ENCODE measurements at regions not wholly inside any gene's neighbourhood (a gene's known extent, or its start where the extent isn't known, plus 50 kb on each side); places are given as distances from the start of the nearest gene placed in this dataset.

DNA sequence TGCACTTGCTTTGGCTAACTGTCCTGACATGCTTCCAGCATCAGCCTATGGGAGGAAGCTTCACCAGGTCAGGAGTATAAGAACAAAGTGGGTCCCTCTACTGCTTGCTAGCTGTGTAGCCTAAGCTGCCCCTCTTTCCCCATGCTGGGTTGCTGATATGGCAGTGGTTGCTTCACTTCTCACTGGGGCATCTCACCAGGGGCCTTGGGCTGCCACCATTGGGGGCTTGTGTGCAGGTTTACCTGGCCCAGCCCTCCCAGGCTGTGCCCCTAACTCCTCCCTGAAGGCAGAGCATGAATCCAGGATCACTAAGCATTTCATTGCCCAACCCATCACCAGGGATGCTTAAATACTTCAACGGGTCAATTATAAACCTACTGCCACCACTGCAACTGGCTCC, 817.1 kb upstream of the TMEFF2 start:
- WGBS, 5 donors: 86 to 100% (median 93%) methylated on average over 1 of the region's 1 CpG
- no peak for DNase-seq
- Histone ChIP-seq H3K36me3 (no peaks in the 10 kb centered on the region), H3K9me3 (no peaks in the 10 kb centered on the region), H3K27ac (no peak overlapping the region), H3K4me3 (no peak overlapping the region), H3K27me3 (no peaks in the 10 kb centered on the region), H3K4me1 (no peaks in the 10 kb centered on the region)
- intact Hi-C loops (cut with DNase I; ENCODE audit: low total_unique reads): no loop called here
- no peak for TF ChIP-seq EP300 (IDR thresholded peaks at IDR 0.05)
- no peak for TF ChIP-seq POLR2A (IDR thresholded peaks at IDR 0.05)
- TF ChIP-seq POLR2AphosphoS5 (IDR thresholded peaks at IDR 0.05): no peak
- TF ChIP-seq, protein P1, sequence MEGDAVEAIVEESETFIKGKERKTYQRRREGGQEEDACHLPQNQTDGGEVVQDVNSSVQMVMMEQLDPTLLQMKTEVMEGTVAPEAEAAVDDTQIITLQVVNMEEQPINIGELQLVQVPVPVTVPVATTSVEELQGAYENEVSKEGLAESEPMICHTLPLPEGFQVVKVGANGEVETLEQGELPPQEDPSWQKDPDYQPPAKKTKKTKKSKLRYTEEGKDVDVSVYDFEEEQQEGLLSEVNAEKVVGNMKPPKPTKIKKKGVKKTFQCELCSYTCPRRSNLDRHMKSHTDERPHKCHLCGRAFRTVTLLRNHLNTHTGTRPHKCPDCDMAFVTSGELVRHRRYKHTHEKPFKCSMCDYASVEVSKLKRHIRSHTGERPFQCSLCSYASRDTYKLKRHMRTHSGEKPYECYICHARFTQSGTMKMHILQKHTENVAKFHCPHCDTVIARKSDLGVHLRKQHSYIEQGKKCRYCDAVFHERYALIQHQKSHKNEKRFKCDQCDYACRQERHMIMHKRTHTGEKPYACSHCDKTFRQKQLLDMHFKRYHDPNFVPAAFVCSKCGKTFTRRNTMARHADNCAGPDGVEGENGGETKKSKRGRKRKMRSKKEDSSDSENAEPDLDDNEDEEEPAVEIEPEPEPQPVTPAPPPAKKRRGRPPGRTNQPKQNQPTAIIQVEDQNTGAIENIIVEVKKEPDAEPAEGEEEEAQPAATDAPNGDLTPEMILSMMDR (IDR thresholded peaks at IDR 0.05): no peak

DNA sequence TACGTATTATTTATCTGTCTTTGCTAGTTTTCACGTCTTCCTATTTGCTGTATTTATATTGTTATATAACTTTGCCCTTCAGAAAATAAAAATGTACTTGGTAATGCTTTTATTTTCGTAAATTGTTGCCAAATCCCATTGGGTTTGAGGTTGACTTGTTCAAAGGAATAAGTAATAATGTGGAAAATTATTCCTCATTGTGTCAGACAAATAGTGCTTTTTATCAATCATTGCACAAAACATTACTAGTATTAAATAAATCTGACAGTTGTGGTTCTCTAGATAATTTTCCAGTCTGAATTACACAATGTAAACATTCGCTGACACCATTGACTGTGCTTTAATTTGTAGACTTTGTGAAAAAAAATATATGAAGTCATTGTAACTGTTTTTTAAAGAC, 798.3 kb upstream of the TMEFF2 start:
- WGBS, 5 donors: 57 to 69% (median 57%) methylated on average over 4 of the region's 4 CpGs
- no peaks in the 10 kb centered on the region for H3K36me3 ChIP-seq
- no peaks in the 10 kb centered on the region for H3K27me3 ChIP-seq
- TF ChIP-seq POLR2AphosphoS5 (IDR thresholded peaks at IDR 0.05): no peak
- no peak for TF ChIP-seq EP300 (IDR thresholded peaks at IDR 0.05)
- TF ChIP-seq, protein P1 (IDR thresholded peaks at IDR 0.05): no peak
- TF ChIP-seq POLR2A (IDR thresholded peaks at IDR 0.05): no peak
- no peak overlapping the region for H3K27ac ChIP-seq
- no peaks in the 10 kb centered on the region for H3K9me3 ChIP-seq
- H3K4me1 ChIP-seq: no peaks in the 10 kb centered on the region
- DNase-seq: no peak
- H3K4me3 ChIP-seq: no peak overlapping the region
- intact Hi-C loops (cut with DNase I; ENCODE audit: low total_unique reads): no loop called here

- Histone ChIP-seq H3K4me3 (no peak overlapping the region), H3K36me3 (no peaks in the 10 kb centered on the region), H3K9me3 (no peaks in the 10 kb centered on the region), H3K4me1 (no peaks in the 10 kb centered on the region), H3K27me3 (no peaks in the 10 kb centered on the region), H3K27ac (no peak overlapping the region)
- TF ChIP-seq POLR2AphosphoS5 (IDR thresholded peaks at IDR 0.05) (no peak), POLR2A (IDR thresholded peaks at IDR 0.05) (no peak), EP300 (IDR thresholded peaks at IDR 0.05) (no peak)
- TF ChIP-seq, protein P1 (IDR thresholded peaks at IDR 0.05): no peak
- intact Hi-C loops (cut with DNase I; ENCODE audit: low total_unique reads): no loop called here
- DNase-seq: peak in 1 of 2 donors; percentile 21
Measured at GRCh38 chr2:192983173-192983572, 788.4 kb upstream of the TMEFF2 start.

- Histone ChIP-seq H3K9me3 (no peaks in the 10 kb centered on the region), H3K27ac (no peak overlapping the region), H3K27me3 (no peaks in the 10 kb centered on the region), H3K4me1 (no peaks in the 10 kb centered on the region), H3K36me3 (no peaks in the 10 kb centered on the region), H3K4me3 (no peak overlapping the region)
- 56 to 79% (median 72%) methylated on average over 3 of the region's 3 CpGs for WGBS, 5 donors
- TF ChIP-seq POLR2AphosphoS5 (IDR thresholded peaks at IDR 0.05): no peak
- intact Hi-C loops (cut with DNase I; ENCODE audit: low total_unique reads): no loop called here
- peak in 1 of 2 donors; percentile 15 for DNase-seq
Measured at GRCh38 chr2:192978395-192978794, 783.7 kb upstream of the TMEFF2 start.

DNA sequence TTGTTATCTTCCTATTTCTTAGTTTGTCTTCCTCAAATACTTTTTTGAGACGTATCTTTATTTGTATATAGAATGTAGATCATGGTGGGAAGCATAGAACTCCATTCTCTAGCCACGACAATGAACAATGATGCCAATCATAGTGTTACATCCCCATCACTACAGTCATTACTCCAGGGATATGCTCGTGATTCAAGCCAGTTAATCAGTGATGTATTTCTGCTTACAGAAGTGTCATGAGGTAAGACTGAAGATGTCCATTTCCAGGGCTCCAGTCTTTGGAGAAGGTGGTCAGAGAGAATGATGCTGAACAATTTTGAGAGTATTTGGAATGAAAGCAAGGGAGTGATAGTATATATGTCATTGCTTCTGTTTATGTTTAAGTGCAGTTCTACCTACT, 777.2 kb upstream of the TMEFF2 start:
- 35 to 54% (median 51%) methylated on average over 3 of the region's 3 CpGs for whole genome bisulfite sequencing, 5 donors
- H3K4me1 ChIP-seq: no peaks in the 10 kb centered on the region
- no peaks in the 10 kb centered on the region for H3K9me3 ChIP-seq
- no peak overlapping the region for H3K27ac ChIP-seq
- no peak overlapping the region for H3K4me3 ChIP-seq
- no peak for DNase-seq
- no peak for TF ChIP-seq POLR2AphosphoS5 (IDR thresholded peaks at IDR 0.05)
- TF ChIP-seq POLR2A (IDR thresholded peaks at IDR 0.05): no peak
- TF ChIP-seq EP300 (IDR thresholded peaks at IDR 0.05): no peak
- no peaks in the 10 kb centered on the region for H3K36me3 ChIP-seq
- intact Hi-C loops (cut with DNase I; ENCODE audit: low total_unique reads): no loop called here
- no peaks in the 10 kb centered on the region for H3K27me3 ChIP-seq

Data from stomach (tissue), 8 donors.